Urothelium cell line (cell line): ENCODE measurements at regions not wholly inside any gene's neighbourhood (a gene's known extent, or its start where the extent isn't known, plus 50 kb on each side); places are given as distances from the start of the nearest gene placed in this dataset.

Experiments
- DNase-seq: peaks from one replicate; pipeline ENCODE4 v3.0.0; 2011; ENCODE audit warnings: low spot score, mixed read lengths
- FAIRE-seq: peaks from 2 replicates; lab custom pipeline; 2011; peaks lifted over from hg19 to GRCh38; lab: Jason Lieb, UNC

DNA sequence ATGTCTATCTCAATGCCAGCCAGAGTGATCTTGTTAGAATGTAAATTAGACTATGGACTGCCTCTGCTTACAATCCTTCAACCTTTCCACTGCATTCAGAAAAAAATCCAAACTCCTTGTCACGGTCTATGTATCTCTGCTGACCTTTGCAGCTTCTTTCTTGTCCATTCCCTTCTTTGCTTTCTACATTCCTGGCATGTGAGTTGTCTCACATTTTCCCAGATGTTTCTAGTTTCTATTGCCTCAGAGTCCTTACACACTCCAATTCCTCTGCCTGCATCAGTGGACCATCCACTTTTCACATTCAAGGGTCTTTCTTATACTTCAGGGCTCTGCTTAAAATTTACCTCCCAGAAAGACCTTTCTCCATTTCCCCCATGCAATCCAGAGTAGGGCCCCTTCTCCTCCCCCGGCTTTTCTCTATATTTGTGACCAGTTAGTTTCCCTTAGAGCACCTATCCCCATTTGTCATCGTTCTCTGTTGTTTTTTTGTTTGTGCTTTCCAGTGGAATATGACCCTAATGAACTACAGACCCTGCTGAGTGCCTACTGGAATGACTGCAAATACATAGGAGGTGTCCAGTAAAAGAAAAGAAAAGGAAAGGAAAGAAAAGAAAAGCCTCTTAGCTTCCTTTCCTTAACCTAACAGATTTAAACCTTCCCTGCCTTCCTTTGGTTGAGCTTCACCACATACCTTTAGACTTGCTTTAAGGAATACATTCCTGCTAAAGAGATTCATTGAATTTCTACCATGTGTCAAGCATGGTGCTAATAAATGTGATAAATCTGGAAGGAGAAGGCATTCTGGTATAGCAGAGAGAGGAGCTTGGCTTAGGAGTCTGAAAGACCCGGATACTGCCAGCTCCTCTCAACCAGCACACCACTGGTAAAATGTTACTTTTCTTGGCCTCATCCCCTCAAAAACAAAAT, 102.0 kb downstream of the DIRAS3 start:
- no peak for FAIRE-seq
- no peak for DNase-seq

- FAIRE-seq (no peak), DNase-seq (no peak)
Measured at GRCh38 chr1:67947114-67947513, 103.3 kb downstream of the DIRAS3 start.

DNA sequence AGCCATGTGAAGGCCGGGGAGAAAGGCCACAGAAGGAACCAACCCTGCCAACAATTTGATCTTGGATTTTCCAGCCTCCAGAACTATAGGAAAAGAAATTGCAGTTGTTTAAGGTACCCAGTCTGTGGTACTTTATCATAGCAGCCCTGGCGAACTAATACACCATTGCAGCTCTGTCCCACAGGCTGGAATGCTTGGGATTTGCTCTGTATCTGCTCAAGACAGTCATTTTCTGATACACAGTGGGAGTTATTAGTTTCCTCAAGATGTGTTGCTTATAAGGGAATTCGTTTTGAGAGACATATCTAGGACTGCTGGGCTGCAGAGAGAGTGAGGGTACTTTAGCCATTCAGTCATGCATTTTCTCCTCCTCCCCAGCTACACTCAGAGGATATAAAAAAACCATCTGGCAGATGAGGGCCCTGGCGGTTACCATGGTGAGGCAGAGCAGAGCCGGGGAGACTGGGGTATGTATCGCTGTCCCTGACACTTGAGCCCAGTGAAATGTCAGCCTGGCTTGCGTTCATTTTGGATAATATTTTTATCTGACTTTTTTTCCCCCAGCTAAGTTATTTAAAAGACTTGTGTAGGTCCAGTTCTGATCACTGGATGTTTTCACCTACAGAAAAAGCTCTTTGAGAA, 104.6 kb downstream of the DIRAS3 start:
- DNase-seq = no peak
- FAIRE-seq = no peak

DNA sequence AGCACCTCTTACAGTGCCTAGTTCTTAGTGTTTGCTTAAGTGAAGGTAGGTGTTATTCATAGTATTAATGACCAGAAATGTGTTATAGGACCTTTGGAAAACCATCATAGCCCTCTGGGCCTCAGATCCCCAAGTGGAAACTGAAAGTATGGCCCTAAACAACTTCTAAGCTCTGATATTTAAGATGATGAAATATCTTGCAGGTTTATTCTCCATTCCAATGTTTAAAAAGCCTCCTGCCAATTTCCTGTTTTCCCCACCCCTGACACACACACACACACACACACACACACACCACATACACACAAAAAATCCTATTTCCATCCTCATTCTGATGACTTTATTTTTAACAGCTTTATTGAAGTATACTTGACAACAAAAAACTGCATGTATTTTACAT, 108.2 kb downstream of the DIRAS3 start:
- FAIRE-seq = no peak
- no peak for DNase-seq

GRCh38 chr1:67941746-67942145, 108.5 kb upstream of the GNG12 start:
- FAIRE-seq (no peak), DNase-seq (no peak)

DNA sequence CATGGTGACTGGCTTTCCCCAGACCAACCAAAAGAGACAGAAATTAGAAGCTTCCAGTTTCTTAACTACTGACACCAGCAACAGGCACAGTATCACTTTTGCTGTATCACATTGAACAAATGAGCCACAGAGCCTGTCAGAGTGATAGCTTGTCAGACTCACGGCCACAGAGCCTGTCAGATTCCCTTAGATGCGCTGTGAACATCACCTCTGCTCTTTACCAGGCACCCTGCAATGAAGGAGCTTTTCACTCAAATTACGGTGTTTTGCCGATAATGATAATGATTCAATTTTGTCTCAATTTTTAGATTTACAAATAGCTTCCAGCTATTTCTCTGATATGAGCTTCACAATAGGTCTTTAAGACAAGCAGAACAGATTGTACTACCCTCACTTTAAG, 107.9 kb upstream of the GNG12 start:
- FAIRE-seq (no peak), DNase-seq (no peak)

DNA sequence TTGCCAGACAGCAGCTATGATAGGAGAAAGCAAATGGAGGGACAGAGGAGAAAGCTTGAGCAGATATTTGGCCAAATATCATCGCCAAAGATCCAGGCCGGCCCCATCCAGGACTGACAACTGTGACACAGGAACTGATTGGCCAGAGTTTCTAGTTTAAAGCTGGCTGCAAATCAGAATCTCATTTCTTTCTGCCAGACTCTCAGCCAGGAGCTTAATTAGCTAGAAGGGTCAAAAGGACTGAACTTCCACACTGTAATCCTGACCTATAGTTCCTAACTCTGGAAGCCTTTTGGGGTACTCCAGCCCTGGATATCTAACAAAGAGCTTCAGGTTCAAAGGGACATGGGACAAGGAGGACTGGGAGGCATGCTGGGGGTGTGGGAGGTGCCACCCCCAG, 106.7 kb upstream of the GNG12 start:
- no peak for FAIRE-seq
- no peak for DNase-seq

- DNase-seq (no peak), FAIRE-seq (no peak)
Measured at GRCh38 chr1:67939186-67939743, 106.0 kb upstream of the GNG12 start.

GRCh38 chr1:67937651-67938050, 104.4 kb upstream of the GNG12 start:
- FAIRE-seq (no peak), DNase-seq (no peak)

GRCh38 chr1:67937010-67937409, 103.7 kb upstream of the GNG12 start:
- no peak for DNase-seq
- FAIRE-seq = no peak

DNA sequence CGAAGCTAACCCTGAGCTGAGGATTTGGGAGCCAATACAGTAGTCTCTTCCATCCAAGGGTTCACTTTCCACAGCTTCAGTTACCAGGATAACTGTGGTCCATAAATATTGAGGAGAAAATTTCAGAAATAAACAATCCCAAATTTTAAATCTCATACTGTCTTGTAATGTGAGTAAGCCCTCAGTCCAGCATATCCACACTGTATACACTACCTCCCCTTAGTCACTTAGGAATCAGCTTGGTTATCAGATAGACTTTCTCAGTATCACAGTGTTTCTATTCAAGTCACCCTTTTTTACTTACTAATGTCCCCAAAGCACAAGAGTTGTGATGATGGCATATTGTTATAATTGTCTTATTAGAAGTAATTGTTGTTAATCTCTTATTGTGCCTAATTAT, 102.3 kb upstream of the GNG12 start:
- FAIRE-seq (no peak), DNase-seq (no peak)

- no peak for DNase-seq
Measured at GRCh38 chr1:67931198-67931597, 97.9 kb upstream of the GNG12 start.

DNA sequence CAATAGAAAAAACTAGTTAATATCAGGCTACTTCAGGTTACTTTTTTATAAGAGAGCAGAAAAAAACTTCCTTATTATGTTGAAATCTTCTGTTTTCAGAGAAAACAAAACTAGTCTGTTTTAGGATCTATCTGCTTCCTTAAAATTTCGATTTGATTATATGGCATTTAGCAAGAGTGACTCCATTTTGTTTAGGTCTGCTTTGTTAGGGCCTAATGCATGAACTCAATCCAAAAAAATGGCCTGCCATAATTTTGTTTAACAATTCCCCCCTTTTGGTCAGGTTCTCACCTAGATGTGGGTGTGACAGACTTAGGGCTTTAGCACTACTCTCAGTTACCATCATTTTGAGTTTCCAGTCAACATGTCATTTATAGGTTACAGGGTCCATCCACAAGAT, 89.8 kb upstream of the GNG12 start:
- DNase-seq (no peak), FAIRE-seq (no peak)

More at GRCh38 chr1:67931198-67931597, 97.9 kb upstream of the GNG12 start:
- FAIRE-seq = no peak

GRCh38 chr1:67921725-67922489, 88.6 kb upstream of the GNG12 start:
- no peak for DNase-seq
- FAIRE-seq = no peak

GRCh38 chr1:67919274-67920072, 86.2 kb upstream of the GNG12 start:
- FAIRE-seq = no peak
- no peak for DNase-seq

DNA sequence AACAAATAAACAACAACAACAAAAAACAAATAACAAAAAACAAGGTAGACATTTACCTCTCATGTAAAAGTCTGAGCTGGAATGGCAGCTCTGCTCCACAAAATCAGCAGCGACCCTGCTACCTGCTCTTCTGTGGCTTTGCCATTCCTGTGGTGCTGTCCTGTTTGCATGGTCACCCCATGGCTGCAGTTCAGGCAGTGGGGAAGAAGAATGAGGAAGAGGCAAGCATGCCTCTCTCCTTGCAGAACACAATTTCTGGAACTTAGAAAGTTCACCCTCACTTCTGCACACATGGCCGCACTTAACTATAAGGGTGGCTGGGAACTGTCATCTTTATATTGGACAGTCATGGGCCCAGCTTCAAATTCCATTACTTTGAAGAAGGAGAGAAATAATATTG, 84.8 kb upstream of the GNG12 start:
- DNase-seq = no peak
- FAIRE-seq = no peak

DNA sequence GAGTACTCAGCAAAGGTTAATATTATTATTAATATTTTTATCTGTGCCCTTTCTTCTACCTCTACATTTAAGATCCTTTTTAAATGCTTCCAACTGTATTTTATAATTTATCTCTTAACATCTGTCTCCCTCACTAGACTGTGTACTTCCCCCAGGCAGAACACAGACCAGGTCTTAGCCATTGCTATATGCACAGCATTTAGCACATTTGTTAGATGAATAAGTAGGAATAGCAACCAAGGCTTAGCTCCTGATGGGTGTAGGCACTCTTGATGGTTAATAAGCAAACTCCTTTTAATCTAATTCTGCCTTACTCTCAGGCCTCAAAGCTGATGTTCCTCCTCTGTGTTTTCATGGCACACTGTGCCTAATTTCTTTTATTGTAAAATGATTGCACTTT, 83.7 kb upstream of the GNG12 start:
- FAIRE-seq (no peak), DNase-seq (no peak)

- DNase-seq (no peak), FAIRE-seq (no peak)
Measured at GRCh38 chr1:67916140-67916886, 83.0 kb upstream of the GNG12 start.

DNA sequence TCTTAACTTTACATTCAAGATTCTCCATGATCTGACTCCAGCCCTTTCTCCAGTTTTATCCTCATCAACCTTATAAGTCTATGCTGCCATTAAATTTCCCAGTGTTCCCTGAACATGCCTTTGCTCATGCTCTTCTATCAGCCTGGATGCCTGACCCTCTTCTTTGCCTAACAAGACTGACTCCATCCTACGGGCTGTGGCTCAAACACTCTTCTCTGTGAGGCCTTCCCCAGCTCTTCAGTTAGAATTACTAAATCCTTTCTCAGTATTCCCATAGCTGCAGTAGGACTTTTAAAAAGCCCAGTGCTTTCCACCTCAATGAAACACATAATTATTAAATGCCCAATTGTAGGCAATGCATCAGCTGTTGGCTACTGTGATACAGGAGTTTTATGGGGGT, 76.5 kb upstream of the GNG12 start:
- DNase-seq (no peak), FAIRE-seq (no peak)
